GM06990 (cell line): ENCODE measurements at regions not wholly inside any gene's neighbourhood (a gene's known extent, or its start where the extent isn't known, plus 50 kb on each side); places are given as distances from the start of the nearest gene placed in this dataset.

Source experiments
- DNase-seq: peaks from one replicate; pipeline ENCODE4 v3.0.0-alpha.2; 2011; ENCODE audit not compliant: insufficient read length; ENCODE audit errors: extremely low read depth
- H3K27me3 ChIP-seq: replicated peaks from 2 replicates; pipeline ENCODE4 v1.6.0; 2011; ENCODE audit warnings: low read length; ENCODE audit not compliant: control insufficient read depth, insufficient read depth
- H3K36me3 ChIP-seq: 2 replicates; pipeline ENCODE4 v1.5.1; 2011; ENCODE audit warnings: low read length; ENCODE audit not compliant: control insufficient read depth, insufficient read depth
- H3K4me3 ChIP-seq: replicated peaks from 2 replicates; pipeline ENCODE4 v1.5.1; 2011; ENCODE audit warnings: low read depth, mild to moderate bottlenecking, control low read depth, low read length
- CTCF ChIP-seq: IDR thresholded peaks from 2 replicates; pipeline ENCODE4 v1.5.1; 2011; ENCODE audit warnings: low read length, control low read depth, mild to moderate bottlenecking, inconsistent platforms; ENCODE audit not compliant: insufficient read depth, poor library complexity, severe bottlenecking

- H3K36me3 ChIP-seq: no peaks in the 10 kb centered on the region
- no peaks in the 10 kb centered on the region; the same call in 1 of the 2 replicates for H3K27me3 ChIP-seq
- DNase-seq: no peak
- TF ChIP-seq CTCF: no peak
- H3K4me3 ChIP-seq: no peak overlapping the region
These were observed 171.0 kb downstream of the RPLP1 start for GRCh38 chr15:69623392-69624154.

- no peak for TF ChIP-seq CTCF
- H3K4me3 ChIP-seq: no peak overlapping the region
- no peaks in the 10 kb centered on the region for H3K36me3 ChIP-seq
- H3K27me3 ChIP-seq: no peaks in the 10 kb centered on the region; the same call in 1 of the 2 replicates
- no peak for DNase-seq
These were observed 171.5 kb downstream of the RPLP1 start for GRCh38 chr15:69624155-69624520.

- no peak for DNase-seq
- no peak overlapping the region for H3K4me3 ChIP-seq
- no peaks in the 10 kb centered on the region; the same call in 1 of the 2 replicates for H3K27me3 ChIP-seq
- H3K36me3 ChIP-seq: no peaks in the 10 kb centered on the region
- TF ChIP-seq CTCF: no peak
These were observed 172.2 kb downstream of the RPLP1 start for GRCh38 chr15:69624816-69625215.

GRCh38 chr15:69625328-69625727 is 172.7 kb downstream of the RPLP1 start:
- H3K27me3 ChIP-seq: no peaks in the 10 kb centered on the region; the same call in 1 of the 2 replicates
- H3K4me3 ChIP-seq: no peak overlapping the region
- H3K36me3 ChIP-seq: no peaks in the 10 kb centered on the region
- TF ChIP-seq CTCF: no peak
- no peak for DNase-seq

- DNase-seq: no peak
- no peak for TF ChIP-seq CTCF
These were observed 173.8 kb downstream of the RPLP1 start for GRCh38 chr15:69626095-69627066.

More at GRCh38 chr15:69626095-69627066, 173.8 kb downstream of the RPLP1 start:
- H3K36me3 ChIP-seq: no peaks in the 10 kb centered on the region
- peaks cover 1% of the 10 kb centered on the region; the same call in 1 of the 2 replicates for H3K27me3 ChIP-seq
- no peak overlapping the region for H3K4me3 ChIP-seq
